GM19395 (cell line): ENCODE measurements at regions not wholly inside any gene's neighbourhood (a gene's known extent, or its start where the extent isn't known, plus 50 kb on each side); places are given as distances from the start of the nearest gene placed in this dataset.
A peak's percentile ranks its signal among the peaks of the same experiment; 100 is the strongest.
"Not testable (repeated sequence)": the region's sequence is repeated elsewhere in the genome, so short reads cannot be mapped to it uniquely, and the experiment has no call there.

Source experiments
- ATAC-seq: cut with Tn5 transposase; IDR thresholded peaks from one replicate; pipeline ENCODE4 v1.9.1; 2021; ENCODE audit warnings: mild to moderate bottlenecking, moderate library complexity; ENCODE audit not compliant: unreplicated experiment

DNA sequence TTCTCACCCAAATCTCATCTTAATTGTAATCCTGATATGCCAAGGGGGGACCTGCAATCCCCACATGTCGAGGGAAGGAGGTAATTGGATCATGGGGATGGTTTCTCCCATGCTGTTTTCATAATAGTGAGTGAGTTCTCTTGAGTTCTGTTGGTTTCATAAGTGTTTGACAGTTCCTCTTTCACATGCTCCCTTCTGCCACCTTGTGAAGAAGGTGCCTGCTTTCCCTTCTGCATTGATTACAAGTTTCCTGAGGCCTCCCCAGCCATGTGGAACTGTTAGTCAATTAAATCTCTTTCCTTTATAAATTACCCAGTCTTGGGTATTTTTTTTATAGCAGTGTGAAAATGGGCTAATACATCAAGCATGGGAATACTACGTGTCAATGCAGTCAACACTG, 925.0 kb upstream of the MAN1A1 start:
- ATAC-seq, result peak; percentile 87

DNA sequence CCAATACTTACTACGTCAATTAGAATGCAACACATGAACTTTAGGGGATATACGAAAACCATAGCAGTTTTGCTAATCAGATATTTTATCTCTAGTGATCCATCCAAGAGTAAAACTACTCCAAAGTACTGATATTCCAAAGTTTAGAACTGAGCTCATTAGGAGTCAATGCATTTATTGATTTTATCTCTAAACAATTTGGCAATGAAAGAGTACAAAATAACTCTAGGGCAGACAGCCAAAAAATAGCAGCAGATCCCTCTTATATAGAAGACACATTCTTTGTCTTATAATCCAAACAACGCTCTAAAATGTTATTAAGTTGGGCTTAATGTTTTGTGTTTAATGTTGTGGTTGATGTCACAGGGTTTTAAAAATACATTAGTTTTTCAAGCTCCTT, 923.9 kb upstream of the MAN1A1 start:
- no peak for ATAC-seq

DNA sequence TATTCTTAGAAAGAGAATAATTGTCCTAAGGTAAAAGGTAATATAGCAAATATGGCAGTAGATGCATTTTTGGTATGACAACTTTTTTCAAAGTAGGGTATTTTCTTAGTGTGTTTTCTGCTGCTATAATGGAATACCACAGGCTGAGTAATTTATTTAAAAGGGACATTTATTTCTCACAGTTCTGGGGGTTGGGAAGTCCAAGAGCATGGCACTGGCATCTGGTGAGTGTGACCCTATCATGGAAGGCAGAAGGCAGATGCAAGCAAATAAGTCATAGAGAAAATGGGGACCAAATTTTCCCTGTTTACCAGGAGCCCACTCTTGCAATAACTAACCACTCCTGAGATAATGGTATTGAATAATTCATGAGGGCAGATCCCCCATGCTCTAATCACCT, 922.5 kb upstream of the MAN1A1 start:
- ATAC-seq, result no peak

DNA sequence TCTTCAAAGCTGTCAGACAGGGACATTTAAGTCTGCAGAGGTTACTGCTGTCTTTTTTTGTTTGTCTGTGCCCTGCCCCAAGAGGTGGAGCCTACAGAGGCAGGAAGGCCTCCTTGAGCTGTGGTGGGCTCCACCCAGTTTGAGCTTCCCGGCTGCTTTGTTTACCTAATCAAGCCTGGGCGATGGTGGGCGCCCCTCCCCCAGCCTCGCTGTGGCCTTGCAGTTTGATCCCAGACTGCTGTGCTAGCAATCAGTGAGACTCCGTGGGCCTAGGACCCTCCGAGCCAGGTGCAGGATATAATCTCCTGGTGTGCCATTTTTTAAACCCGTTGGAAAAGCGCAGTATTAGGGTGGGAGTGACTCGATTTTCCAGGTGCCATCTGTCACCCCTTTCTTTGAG, 918.7 kb upstream of the MAN1A1 start:
- ATAC-seq, result not testable (repeated sequence)

DNA sequence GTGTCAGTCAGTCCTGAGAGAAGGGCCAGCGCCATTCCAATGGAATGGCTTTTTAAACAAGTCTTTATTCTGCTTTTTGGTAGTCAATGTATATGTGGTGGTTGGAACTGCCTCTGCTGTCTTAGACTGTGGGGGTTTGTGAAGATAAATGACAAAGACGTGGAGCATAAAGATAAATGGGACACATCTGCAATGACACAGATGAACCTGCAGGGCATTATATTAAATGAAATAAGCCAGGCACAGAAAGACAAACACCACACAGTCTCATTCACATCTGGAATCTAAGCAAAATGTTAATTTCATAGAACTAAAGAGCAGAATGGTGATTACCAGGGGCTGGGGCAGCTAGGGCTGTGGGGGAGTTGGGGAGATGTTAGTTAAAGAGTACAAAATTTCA, 912.8 kb upstream of the MAN1A1 start:
- ATAC-seq, result no peak

DNA sequence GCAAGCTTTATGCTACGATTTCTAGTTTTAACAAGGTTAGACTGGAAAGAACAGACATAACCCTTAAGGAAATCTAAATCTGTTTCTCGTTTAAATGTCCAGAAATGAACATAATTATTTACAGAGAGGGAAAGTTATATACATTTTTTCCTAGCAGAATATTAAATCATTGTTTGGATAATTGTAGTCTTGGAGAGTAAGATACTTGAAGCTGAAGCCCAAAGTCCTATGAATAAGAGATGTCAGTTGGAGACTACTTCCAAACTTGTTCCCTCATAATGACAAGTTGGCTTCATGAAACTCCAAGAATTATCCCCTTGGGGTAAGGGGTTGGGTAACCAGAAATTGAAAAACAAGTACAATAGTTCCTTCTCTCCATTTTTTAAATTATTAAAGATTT, 911.1 kb upstream of the MAN1A1 start:
- no peak for ATAC-seq

DNA sequence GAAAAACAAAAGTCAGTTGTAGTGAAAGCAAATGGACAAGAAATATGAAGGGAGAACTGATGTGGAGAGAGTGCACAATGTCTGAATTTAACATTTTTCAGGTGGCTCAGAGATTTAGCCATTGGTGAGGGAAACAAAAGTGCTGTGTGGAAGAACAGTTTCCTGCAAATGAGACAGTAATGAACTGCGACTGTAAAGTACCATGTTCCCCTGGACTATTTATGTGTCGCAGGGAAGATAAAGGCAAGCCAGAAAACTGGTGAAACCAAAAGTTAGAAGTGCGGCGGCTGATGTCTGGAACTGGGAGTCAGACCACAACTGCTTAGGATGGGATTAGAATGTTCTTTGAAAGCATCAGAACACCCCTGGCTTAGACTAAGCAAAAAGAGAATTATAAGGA, 905.1 kb upstream of the MAN1A1 start:
- no peak for ATAC-seq

DNA sequence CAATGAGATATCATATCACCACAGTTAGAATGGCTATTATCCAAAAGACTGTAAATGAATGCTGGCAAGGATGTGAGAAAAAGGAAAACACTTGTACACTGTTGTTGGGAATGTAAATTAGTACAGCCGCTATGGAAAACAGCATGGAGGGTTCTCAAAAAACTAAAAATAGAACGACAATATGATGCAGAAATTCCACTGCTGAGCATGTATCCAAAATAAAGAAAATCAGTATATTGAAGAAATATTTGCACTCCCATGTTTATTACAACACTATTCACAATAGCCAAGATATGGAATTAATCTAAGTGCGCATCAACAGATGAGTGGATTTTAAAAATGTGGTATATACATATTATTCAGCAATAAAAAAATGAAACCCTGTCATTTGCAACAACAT, 898.9 kb upstream of the MAN1A1 start:
- no peak for ATAC-seq

DNA sequence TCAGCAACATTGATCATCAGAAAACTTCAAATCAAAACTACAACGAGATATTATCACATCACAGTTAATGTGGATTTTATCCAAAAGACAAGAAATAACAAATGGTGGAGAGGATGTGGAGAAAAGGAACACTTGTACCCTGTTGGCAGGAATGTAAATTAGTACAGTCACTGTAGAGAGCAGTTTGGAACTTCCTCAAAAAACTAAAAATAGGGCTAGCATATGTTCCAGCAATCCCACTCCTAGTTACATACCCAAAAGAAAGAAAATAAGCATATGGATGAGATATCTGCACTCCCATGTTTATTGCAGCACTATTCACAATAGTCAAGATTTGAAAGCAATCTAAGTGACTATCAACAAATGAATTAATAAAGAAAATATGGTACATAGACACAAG, 887.7 kb upstream of the MAN1A1 start:
- no peak for ATAC-seq

DNA sequence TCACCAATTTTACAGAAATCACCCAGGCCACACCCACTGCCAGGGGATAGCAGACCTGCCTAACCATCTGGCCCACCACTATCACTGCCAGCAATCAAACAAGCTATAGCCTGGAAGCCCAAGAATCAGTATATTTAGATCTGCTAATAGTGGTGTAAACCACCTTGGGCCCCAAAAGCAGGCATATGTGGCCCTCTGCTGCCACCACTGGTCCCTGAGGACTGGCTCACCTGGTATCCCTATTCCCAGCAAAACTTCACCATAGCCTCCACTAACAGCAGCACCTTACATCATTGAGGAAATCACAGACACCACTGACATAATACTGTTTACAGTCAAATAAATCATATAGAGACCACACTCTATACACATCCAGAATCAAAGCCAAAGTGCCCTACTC, 880.4 kb upstream of the MAN1A1 start:
- no peak for ATAC-seq

DNA sequence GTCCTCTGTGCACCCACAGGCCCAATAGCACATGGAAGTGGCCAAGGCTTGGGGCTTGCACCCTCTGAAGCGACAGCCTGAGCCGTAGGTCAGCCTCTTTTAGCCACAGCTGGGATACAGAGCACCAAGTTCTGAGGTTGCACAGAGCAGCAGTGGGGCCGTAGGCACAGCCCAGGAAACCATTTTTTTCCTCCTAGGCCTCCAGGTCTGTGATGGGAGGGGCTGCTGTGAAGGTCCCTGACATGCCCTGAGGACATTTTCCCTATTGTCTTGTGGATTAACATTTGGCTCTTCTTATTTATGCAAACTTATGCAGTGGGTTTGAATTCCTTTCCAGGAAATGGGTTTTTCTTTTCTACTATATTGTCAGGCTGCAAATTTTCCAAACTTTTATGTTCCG, 878.7 kb upstream of the MAN1A1 start:
- ATAC-seq, result no peak

DNA sequence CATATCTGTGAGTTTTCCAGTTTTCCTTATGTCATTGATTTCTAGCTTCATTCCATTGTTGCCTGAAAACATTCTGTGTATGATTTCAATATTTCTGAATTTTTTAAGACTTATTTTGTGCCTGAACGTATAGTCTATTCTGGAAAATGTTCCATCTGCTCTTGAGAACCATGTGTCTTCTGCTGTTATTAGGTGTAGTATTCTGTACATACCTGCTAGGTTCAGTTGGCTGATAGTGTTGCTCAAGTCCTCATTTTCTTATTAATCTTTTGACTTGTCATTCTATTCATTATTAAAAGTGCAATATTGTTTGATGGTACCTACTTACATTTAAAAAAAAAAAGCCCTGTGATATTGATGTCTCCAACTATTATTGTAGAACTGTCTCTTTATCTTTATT, 869.8 kb upstream of the MAN1A1 start:
- ATAC-seq, result no peak

DNA sequence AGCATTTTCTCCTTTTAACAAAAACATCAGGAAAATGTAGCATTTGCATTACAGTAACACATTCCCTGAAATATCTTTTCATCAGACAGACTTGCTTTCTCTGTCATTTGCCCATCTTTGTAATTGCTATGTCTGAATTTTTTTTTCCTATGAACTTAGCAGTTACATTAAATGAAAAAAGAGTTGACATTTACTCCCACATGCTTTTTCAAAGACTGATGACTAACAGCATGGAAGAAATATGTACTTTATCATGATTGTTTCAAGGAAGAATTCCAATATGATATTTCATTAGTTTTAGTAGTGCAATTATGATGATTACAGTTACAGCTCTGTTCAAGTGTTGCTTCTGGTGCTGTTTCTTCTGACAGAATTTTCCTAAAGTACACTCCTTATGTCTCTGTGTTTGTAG, 864.5 kb upstream of the MAN1A1 start:
- ATAC-seq, result no peak

DNA sequence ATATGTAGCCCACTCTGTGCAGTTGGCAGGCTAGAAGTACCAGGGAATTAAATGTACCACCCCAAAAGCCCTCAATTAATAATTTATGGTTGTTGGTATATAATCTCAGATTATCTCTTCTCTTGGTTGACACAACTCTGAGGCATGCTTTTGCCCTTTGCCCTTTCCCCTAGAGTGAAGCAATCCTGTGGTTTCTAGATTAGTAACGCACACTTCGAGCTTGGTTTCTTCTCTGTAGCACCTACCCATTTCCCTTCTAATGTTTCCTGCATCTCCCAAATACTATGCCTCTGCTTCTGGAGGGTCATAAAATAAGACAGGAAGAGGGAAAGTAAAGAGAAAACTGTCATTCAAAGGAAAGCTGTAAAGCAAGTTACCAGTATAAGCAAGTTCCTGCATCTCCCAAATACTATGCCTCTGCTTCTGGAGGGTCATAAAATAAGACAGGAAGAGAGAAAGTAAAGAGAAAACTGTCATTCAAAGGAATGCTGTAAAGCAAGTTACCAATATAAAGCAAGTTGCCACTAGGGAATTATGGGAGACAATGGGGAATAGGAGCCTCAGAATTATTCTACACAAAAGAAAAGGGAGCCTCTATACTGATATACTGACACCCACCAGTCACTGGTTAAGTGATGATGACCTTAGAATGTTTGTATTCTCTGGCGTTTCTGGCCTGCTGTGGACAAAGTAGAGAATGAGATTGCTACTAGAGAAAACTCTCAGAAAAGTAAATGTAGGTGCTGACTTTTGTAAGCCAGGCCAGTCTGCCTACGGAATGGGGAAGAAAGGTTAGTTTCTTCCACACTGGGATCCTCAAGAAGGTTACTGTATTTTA, 862.6 kb upstream of the MAN1A1 start:
- ATAC-seq, result no peak

DNA sequence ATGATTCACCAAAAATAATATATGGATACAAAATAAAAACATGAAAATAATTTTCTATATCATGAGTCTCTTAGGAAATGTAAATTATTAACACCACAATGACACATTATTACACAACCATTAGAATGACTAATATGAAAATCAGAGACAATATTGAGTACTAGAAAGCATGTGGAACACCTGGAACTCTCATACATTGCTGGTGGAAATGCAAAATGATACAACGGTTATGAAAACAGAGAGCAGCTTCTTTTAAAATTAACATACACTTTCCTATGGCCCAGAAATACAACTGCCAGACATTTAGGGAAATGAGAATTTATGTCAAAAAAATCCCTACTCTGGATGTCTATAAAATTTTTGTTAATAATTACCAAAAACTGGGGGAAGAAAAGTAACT, 853.3 kb upstream of the MAN1A1 start:
- ATAC-seq, result no peak

DNA sequence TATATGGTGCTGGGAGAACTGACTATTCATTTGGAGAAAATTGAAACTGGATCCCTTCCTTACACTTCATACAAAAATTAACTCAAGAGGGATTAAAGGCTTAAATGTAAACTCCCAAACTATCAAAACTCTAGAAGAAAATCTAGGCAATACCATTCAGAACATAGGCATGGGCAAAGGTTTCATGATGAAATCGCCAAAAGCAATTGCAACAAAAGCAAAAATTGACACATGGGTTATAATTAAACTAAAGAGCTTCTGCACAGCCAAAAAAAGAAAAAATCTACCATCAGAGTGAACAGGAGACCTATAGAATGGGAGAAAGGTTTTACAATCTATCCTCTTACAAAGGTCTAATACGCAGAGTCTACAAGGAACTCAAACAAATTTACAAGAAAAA, 851.3 kb upstream of the MAN1A1 start:
- no peak for ATAC-seq

DNA sequence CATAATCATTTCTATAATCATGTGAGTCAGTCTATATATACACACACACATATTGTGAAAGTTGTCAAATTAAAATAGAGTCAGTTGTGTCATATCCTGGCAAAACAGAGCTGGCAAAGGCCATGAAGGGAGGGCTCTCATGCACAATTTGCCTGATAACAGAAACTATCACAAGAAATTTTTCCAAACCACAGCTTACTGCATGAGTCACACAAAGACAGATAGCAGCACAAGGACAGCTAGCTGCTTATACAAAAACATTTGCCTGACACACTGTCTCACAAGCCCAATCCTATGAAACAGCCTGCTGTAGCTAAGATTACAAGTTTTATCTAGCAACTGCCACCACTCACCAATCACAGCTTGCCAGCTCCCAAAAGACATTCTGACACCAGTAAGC, 848.5 kb upstream of the MAN1A1 start:
- no peak for ATAC-seq

DNA sequence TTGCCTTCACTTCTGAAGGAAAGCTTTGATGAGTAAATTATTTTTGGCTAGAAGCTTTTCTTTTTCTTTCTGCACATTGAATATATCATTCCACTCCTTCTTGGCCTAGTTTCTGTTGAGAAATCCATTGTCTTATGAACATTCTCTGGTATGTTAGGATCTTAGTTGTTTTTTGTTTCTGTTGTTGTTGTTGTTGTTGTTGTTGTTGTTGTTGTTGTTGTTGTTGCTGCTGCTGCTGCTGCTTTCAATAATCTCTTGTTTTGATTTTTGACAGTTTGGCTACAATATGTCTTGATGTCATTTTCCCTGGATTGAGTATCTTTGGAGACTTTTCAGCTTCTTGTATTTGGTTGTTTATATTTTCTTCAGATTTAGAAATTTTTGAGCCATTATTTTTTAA, 836.5 kb upstream of the MAN1A1 start:
- no peak for ATAC-seq

DNA sequence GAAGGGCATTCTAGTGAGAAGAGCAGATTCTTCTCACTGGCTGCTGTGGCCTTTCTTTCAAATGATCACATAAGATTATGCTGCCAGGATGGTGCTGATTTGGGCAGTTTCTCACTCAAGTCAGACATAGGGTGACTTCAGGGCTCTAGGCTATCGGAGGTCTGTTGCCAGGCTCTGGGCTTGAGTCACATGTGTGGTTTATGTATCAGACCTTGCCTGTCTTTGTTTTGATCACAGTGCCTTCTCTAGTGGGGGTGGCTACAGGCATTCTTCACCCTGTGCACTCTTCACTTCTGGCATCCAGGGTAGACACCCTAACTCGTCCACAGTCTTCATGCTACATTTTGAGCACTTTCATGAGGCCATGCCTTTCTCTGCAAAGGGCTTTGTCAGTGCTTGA, 823.7 kb upstream of the MAN1A1 start:
- ATAC-seq, result no peak

DNA sequence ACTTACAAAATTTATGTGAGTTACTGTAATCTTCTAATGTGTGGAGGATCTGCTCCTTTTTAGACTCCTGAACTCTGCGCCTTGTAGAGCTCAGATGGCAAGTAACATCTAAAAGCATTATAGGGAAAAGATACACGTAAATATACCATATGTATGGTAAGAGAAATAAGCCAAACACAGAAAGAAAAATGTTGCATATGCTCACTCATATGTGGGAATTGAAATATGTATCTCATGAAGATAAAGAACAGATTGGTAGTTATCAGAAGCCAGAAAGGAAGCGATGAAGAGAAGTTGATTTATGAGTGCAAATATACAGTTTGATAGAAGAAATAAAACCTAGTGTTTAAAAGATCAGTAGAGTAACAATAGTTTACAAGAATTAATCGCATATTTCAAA, 815.0 kb upstream of the MAN1A1 start:
- no peak for ATAC-seq

DNA sequence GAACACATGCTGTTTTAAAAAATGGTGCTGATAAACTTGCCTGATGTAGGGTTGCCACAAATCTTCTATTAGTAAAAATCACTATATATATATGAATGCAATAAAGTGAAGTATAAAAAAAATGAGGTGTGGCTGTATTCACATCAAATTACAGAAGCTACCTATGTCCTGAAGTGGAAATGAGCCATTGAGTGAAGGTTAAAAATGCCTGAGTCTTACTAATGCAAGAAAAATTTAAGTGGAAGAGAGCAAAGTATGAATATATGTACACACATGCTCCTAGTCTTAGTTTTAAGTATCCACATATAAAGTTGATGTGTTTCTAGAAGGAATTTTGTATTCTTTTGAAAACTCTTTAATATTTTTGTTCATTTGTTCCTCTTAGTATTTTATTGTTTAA, 808.3 kb upstream of the MAN1A1 start:
- ATAC-seq, result no peak

DNA sequence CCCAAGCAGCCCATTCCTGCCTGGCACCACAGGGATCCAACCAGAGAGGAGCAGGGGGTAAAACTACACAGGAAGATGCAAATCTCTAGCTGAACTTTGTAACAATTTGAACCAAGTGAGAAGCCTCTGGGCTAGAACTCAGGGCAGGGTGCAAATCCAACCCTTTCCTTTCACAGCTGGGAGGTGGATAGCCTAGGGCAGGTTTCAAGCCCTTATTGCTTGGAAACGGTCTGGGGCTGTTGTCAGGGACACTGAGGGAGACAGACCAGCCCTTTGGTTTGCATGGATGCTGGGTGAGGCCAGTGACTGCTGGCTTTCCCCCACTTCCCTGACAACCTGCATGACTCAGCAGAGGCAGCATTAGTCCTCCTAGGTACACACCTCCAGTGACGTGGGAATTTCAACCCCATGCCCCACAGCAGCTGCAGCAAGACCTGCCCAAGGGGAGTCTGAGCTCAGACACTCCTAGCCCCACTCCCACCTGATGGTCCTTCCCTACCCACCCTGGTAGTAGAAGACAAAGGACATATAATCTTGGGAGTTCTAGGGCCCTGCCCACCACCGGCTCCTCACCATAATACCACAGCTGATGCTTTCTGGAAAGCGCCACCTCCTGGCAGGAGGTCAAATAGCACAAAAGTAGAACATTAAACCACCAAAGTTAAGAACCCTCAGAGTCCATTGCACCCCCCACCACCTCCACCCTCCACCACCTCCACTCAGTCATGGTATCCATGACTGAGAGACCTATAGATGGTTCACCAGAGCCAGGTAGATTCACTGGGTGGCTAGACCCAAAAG, 797.7 kb upstream of the MAN1A1 start:
- no peak for ATAC-seq
